Liver (tissue), 8 donors: ENCODE measurements at regions not wholly inside any gene's neighbourhood (a gene's known extent, or its start where the extent isn't known, plus 50 kb on each side); places are given as distances from the start of the nearest gene placed in this dataset.

Experiments used
- DNase-seq: peaks from one replicate; pipeline ENCODE4 v3.0.0-alpha.2; 2017; ENCODE audit warnings: low spot score
- H3K27ac ChIP-seq, 2 donors: one replicate each; pipeline ENCODE4 v1.7.0; 2013; ENCODE audit warnings: inconsistent platforms in 2 of 2, low read length in 2 of 2, control low read depth in 1 of 2, low read depth in 1 of 2, mild to moderate bottlenecking in 1 of 2
- H3K27me3 ChIP-seq, 4 donors: one replicate each; pipeline versions ENCODE4 v1.6.1 to v1.7.0; 2013; ENCODE audit warnings: low read length in 3 of 4, inconsistent platforms in 1 of 4, mild to moderate bottlenecking in 1 of 4, moderate library complexity in 1 of 4; ENCODE audit not compliant: control insufficient read depth in 4 of 4, insufficient read depth in 4 of 4
- H3K36me3 ChIP-seq, 4 donors: one replicate each; pipeline versions ENCODE4 v1.6.1 to v1.7.0; 2013; ENCODE audit warnings: low read length in 3 of 4, mild to moderate bottlenecking in 3 of 4, low read depth in 1 of 4, moderate library complexity in 1 of 4; ENCODE audit not compliant: control insufficient read depth in 4 of 4, insufficient read depth in 3 of 4
- H3K4me1 ChIP-seq, 4 donors: one replicate each; pipeline versions ENCODE4 v1.6.1 to v1.7.0; 2013; ENCODE audit warnings: low read length in 3 of 4, mild to moderate bottlenecking in 3 of 4, moderate library complexity in 1 of 4; ENCODE audit not compliant: control insufficient read depth in 4 of 4, insufficient read depth in 4 of 4
- H3K4me3 ChIP-seq, 3 donors: one replicate each; pipeline versions ENCODE4 v1.6.1 to v1.7.0; 2013; ENCODE audit warnings: low read length in 3 of 3, control low read depth in 1 of 3, low read depth in 1 of 3, mild to moderate bottlenecking in 1 of 3
- H3K9ac ChIP-seq, 2 donors: one replicate each; pipeline ENCODE4 v1.7.0; 2013; ENCODE audit warnings: low read length in 2 of 2, mild to moderate bottlenecking in 2 of 2, moderate library complexity in 2 of 2, control low read depth in 1 of 2, low read depth in 1 of 2
- H3K9me3 ChIP-seq, 4 donors: one replicate each; pipeline versions ENCODE4 v1.6.1 to v1.7.0; 2013; ENCODE audit warnings: low read length in 3 of 4; ENCODE audit not compliant: control insufficient read depth in 4 of 4
- ATF3 ChIP-seq: IDR thresholded peaks from 2 replicates; pipeline ENCODE4 v1.6.1; 2016; ENCODE audit warnings: antibody characterized with exemption
- CTCF ChIP-seq: fragments of 150-350 bp; IDR thresholded peaks from 2 replicates; pipeline ENCODE4 v1.5.1; 2017; ENCODE audit warnings: improper control_type of control experiment, low read depth, low read length; ENCODE audit not compliant: missing input control
- EGR1 ChIP-seq, 2 donors: IDR thresholded peaks; 2 replicates each; pipeline ENCODE4 v1.6.1; 2016 to 2018; ENCODE audit warnings: antibody characterized with exemption in 2 of 2, low read depth in 2 of 2
- FOXA1 ChIP-seq: IDR thresholded peaks from 2 replicates; pipeline ENCODE4 v1.6.1; 2016; ENCODE audit warnings: antibody characterized with exemption
- FOXA2 ChIP-seq: IDR thresholded peaks from 2 replicates; pipeline ENCODE4 v1.6.1; 2016; ENCODE audit warnings: antibody characterized with exemption
- HNF4A ChIP-seq, 2 donors: conservative IDR thresholded peaks; 2 replicates each; pipeline ENCODE4 v1.6.1; 2016; ENCODE audit warnings: antibody characterized with exemption in 2 of 2, mild to moderate bottlenecking in 2 of 2
- HNF4G ChIP-seq: IDR thresholded peaks from 2 replicates; pipeline ENCODE4 v1.6.1; 2016; ENCODE audit warnings: antibody characterized with exemption
- JUND ChIP-seq, 2 donors: IDR thresholded peaks; 2 replicates each; pipeline ENCODE4 v1.6.1; 2016; ENCODE audit warnings: antibody characterized with exemption in 2 of 2
- MAX ChIP-seq: IDR thresholded peaks from 2 replicates; pipeline ENCODE4 v1.6.1; 2016; ENCODE audit warnings: antibody characterized with exemption
- RAD21 ChIP-seq, 2 donors: IDR thresholded peaks; 2 replicates each; pipeline ENCODE4 v1.6.1; 2016; ENCODE audit warnings: antibody characterized with exemption in 2 of 2, mild to moderate bottlenecking in 2 of 2
- REST ChIP-seq: IDR thresholded peaks from 2 replicates; pipeline ENCODE4 v1.6.1; 2016; ENCODE audit warnings: antibody characterized with exemption, mild to moderate bottlenecking
- RXRA ChIP-seq, 2 donors: IDR thresholded peaks; 2 replicates each; pipeline ENCODE4 v1.6.1; 2017 to 2018; ENCODE audit warnings: antibody characterized with exemption in 2 of 2, mild to moderate bottlenecking in 1 of 2
- SP1 ChIP-seq: IDR thresholded peaks from 2 replicates; pipeline ENCODE4 v1.6.1; 2018; ENCODE audit warnings: antibody characterized with exemption, mild to moderate bottlenecking
- TAF1 ChIP-seq: conservative IDR thresholded peaks from 2 replicates; pipeline ENCODE4 v1.6.1; 2016; ENCODE audit warnings: antibody characterized with exemption, mild to moderate bottlenecking
- YY1 ChIP-seq: IDR thresholded peaks from 2 replicates; pipeline ENCODE4 v1.6.1; 2016; ENCODE audit warnings: antibody characterized with exemption, mild to moderate bottlenecking
- ZBTB33 ChIP-seq: IDR thresholded peaks from 2 replicates; pipeline ENCODE4 v1.6.1; 2016; ENCODE audit warnings: antibody characterized with exemption
- WGBS: extraction: QIAGEN DNeasy Blood & Tissue Kit; methylation state at CpG from one replicate; pipeline ENCODE4 v1.1.7; 2013; 5-methylcytosine and 5-hydroxymethylcytosine counted together
- donor health status: healthy.
- donor health status: healthy.
- donor health status: healthy.
- donor health status: healthy.
- donor health status: healthy.

- TF ChIP-seq JUND (IDR thresholded peaks at IDR 0.05) = no peak
- TF ChIP-seq REST = no peak
- no peak for TF ChIP-seq EGR1 (IDR thresholded peaks at IDR 0.05; ENCODE audit: low read depth in 2 of 2)
- TF ChIP-seq FOXA2 = no peak
- TF ChIP-seq SP1 = no peak
- no peak for TF ChIP-seq RXRA (IDR thresholded peaks at IDR 0.05)
Measured at GRCh38 chrX:19270727-19271126, 73.0 kb upstream of the PDHA1 start (continued).

GRCh38 chrX:19272452-19272851 lies 71.3 kb upstream of the PDHA1 start:
- no peak for DNase-seq
- Histone ChIP-seq H3K4me1 (no peaks in the 10 kb centered on the region), H3K4me3 (no peak overlapping the region), H3K27ac (no peak overlapping the region), H3K9me3 (no peaks in the 10 kb centered on the region), H3K36me3 (no peaks in the 10 kb centered on the region), H3K27me3 (no peaks in the 10 kb centered on the region), H3K9ac (no peak overlapping the region)
- 90% methylated on average over 2 of the region's 2 CpGs for WGBS
- no peak for TF ChIP-seq FOXA1
- TF ChIP-seq REST = no peak
- no peak for TF ChIP-seq HNF4A (conservative IDR thresholded peaks at IDR 0.05)
- TF ChIP-seq MAX = no peak
- TF ChIP-seq SP1 = no peak
- TF ChIP-seq ZBTB33 = no peak
- TF ChIP-seq TAF1 = no peak
- no peak for TF ChIP-seq EGR1 (IDR thresholded peaks at IDR 0.05; ENCODE audit: low read depth in 2 of 2)
- no peak for TF ChIP-seq YY1
- TF ChIP-seq JUND (IDR thresholded peaks at IDR 0.05) = no peak
- no peak for TF ChIP-seq ATF3
- TF ChIP-seq RAD21 (IDR thresholded peaks at IDR 0.05) = no peak
- TF ChIP-seq CTCF = no peak
- TF ChIP-seq HNF4G = no peak
- TF ChIP-seq RXRA (IDR thresholded peaks at IDR 0.05) = no peak
